ENCODE measurements at regions not wholly inside any gene's neighbourhood (a gene's known extent, or its start where the extent isn't known, plus 50 kb on each side); places are given as distances from the start of the nearest gene placed in this dataset.

- DNase-seq (ENCODE audit: low read depth in 2 of 2) = no peak
These were observed 157.6 kb downstream of the ARL6IP6 start for GRCh38 chr2:152875701-152876695.

- DNase-seq (ENCODE audit: low read depth in 2 of 2) = no peak
These were observed 156.5 kb downstream of the ARL6IP6 start for GRCh38 chr2:152874955-152875354.

DNA sequence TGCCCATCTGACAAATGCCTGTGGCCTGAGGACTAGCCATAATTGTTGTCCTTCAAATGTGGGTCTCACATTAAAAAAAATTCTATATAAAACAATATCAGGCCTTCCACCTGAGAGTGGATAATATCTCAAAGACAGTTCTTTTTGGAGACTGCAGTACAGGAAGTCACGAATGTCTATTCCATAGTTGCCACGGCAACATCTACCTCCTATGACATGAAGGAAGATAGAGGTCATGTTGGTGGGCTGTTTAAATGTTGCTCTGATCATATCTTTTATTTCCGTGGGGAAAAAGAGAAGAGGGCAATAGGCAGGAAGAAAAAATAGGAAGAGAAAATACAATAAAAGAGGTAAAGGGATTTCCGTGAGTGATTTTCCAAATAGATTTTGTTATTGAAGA lies 151.8 kb downstream of the ARL6IP6 start:
- DNase-seq (ENCODE audit: low read depth in 2 of 2) = no peak

GRCh38 chr2:152867397-152867796 lies 149.0 kb downstream of the ARL6IP6 start:
- DNase-seq (ENCODE audit: low read depth in 2 of 2) = no peak

GRCh38 chr2:152864601-152865149 lies 146.3 kb downstream of the ARL6IP6 start:
- DNase-seq (ENCODE audit: low read depth in 2 of 2) = no peak

GRCh38 chr2:152863826-152864225 lies 145.4 kb downstream of the ARL6IP6 start:
- DNase-seq (ENCODE audit: low read depth in 2 of 2) = no peak

DNA sequence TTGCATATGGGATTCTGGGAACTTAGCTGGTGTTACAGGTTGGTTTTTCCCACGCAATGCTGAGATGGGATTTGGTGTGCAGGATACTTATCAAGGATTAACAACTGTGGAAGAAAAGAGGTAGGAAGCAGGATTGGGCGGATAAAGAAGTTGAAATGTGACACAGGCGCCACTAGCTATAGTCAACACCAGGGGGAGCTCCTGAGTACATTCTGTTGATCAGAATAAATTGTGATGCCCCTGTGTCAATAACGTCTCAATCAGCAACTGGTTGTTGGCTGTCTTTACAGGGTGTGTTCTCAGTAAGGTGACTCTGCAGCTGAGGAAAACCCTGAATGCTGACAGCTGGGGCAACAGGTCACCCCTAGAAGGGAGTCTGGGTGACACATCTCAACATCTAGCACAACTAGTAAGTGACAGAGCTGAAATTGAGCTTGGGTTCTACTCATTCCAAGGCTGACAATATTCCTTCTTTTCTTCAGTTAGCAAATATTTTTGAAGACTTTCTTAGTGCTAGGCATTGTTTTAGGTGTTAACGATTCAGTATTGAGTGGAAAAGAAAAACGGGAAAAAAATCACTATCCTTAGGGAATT lies 143.0 kb downstream of the ARL6IP6 start:
- no peak for DNase-seq (ENCODE audit: low read depth in 2 of 2)

DNA sequence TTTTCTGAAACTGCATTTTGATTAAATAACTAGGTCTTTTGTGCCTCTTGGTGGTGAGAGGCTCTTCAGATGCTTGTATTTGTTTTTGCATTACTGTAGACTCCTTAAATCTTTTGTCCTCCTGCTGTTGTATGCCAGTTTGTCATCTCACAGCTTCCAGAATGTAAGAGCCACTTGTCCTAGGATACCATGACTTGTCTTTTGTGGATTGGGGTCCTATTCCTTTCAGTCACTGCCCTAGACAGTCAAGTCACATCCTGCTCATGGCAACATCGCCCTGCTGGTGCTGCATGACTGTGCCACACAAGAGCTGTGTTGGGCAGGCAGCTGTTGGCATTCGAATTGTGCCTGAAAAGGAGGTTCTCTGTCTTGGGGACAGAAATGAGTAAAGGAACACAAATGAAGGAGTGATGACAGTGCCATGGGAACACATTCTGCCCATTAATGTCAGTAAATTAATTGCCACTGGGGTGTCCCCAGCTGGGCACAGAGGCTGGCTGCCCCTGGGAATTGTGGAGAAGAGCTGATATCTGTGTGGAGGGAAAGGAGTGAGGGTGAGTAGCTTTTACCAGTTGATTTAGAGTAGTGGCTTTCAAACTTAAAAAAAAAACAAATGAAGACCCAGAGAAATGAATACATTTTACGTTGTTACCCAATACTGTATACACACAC lies 140.3 kb downstream of the ARL6IP6 start:
- no peak for DNase-seq (ENCODE audit: low read depth in 2 of 2)

- no peak for DNase-seq (ENCODE audit: low read depth in 2 of 2)
These were observed 128.5 kb downstream of the ARL6IP6 start for GRCh38 chr2:152846697-152847470.

- DNase-seq (ENCODE audit: low read depth in 2 of 2) = no peak
These were observed 117.3 kb downstream of the ARL6IP6 start for GRCh38 chr2:152835674-152836073.

DNA sequence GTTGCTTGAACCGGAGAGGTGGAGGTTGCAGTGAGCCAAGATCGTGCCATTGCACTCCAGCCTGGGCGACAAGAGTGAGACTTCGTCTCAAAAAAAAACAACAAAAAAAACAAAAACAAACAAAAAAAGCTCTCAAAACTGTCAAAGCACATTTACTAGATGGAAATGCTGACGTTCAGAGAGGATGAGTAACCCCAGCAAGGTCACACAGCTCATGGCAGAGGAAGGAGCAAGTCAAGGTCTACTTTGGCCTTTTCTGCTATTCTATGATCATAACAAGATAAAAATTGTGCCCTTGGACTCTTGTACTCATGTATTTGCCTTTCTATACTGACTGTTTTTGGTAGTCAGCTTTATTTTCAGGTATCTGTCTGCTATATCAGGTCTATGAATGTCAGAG lies 109.5 kb downstream of the ARL6IP6 start:
- no peak for DNase-seq (ENCODE audit: low read depth in 2 of 2)

DNA sequence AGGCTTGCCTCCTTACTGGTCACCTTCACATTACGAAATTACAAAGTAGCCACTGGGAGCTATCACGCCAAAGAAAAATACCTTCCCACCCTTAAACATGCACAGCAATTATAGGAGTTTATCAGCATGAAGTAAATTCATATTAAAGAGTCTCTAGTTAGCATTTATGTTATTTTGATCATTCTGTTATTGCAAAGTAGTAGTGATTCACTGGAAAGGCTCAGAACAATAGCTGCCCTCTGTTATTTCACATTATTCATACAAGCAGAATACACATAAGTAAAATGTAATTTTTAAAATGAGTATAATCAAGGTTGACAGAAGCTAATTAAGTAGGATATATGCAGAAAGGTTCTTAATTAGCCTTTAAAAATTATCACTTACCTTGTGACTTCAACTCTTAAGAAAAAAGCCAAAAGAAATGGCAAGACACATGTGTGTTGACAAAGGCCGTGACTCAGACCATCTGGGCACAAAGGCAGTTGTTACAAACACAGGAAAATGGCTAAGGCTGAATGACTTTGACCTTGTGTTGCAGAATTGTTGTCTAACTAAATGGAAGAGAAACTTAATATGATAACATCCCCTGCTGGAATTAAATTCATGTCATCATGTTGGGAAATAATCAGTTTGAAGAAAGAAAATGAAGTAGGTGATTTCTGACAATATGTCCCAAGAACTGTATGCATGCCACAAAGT lies 108.3 kb downstream of the ARL6IP6 start:
- no peak for DNase-seq (ENCODE audit: low read depth in 2 of 2)

- DNase-seq (ENCODE audit: low read depth in 2 of 2) = no peak
These were observed 107.4 kb downstream of the ARL6IP6 start for GRCh38 chr2:152825834-152826233.

- DNase-seq (ENCODE audit: low read depth in 2 of 2) = no peak
These were observed 105.5 kb downstream of the ARL6IP6 start for GRCh38 chr2:152823905-152824304.

- DNase-seq (ENCODE audit: low read depth in 2 of 2) = no peak
These were observed 104.3 kb downstream of the ARL6IP6 start for GRCh38 chr2:152822676-152823075.

DNA sequence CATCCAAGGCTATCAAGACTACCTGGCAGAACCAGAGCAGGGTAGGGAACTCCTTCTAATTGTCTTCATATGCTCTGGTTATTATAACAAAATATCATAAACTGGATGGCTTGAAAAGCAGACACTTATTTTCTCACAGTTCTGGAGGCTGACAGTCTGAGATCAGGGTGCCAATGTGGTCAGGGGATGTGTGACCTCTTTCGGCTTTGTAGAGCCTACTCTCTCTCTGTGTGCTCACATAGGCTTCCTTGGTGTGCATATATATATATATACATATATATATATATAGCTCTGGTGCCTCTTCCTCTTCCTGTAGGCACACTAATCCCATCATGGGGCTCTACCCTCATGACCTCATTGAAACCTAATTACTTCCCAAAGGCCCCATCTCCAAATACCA lies 101.6 kb downstream of the ARL6IP6 start:
- no peak for DNase-seq (ENCODE audit: low read depth in 2 of 2)

GRCh38 chr2:152815634-152816257 lies 97.3 kb downstream of the ARL6IP6 start:
- DNase-seq (ENCODE audit: low read depth in 2 of 2) = no peak

GRCh38 chr2:152814475-152815030 lies 96.1 kb downstream of the ARL6IP6 start:
- no peak for DNase-seq (ENCODE audit: low read depth in 2 of 2)

GRCh38 chr2:152813351-152813750 lies 94.9 kb downstream of the ARL6IP6 start:
- no peak for DNase-seq (ENCODE audit: low read depth in 2 of 2)
